HG03432 (cell line): ENCODE measurements at regions not wholly inside any gene's neighbourhood (a gene's known extent, or its start where the extent isn't known, plus 50 kb on each side); places are given as distances from the start of the nearest gene placed in this dataset.
A peak's percentile ranks its signal among the peaks of the same experiment; 100 is the strongest.
"Not testable (repeated sequence)": the region's sequence is repeated elsewhere in the genome, so short reads cannot be mapped to it uniquely, and the experiment has no call there.

Experiments
- ATAC-seq: cut with Tn5 transposase; IDR thresholded peaks from one replicate; pipeline ENCODE4 v1.9.1; 2021; ENCODE audit warnings: mild to moderate bottlenecking, moderate library complexity; ENCODE audit not compliant: unreplicated experiment

- no peak for ATAC-seq
Measured at GRCh38 chr2:163970058-163970813, 234.4 kb upstream of the FIGN start.

- ATAC-seq: not testable (repeated sequence)
Measured at GRCh38 chr2:163964278-163964677, 228.5 kb upstream of the FIGN start.

GRCh38 chr2:163953390-163953907 lies 217.6 kb upstream of the FIGN start:
- no peak for ATAC-seq

GRCh38 chr2:163951312-163951711 lies 215.5 kb upstream of the FIGN start:
- no peak for ATAC-seq

GRCh38 chr2:163949693-163950092 lies 213.9 kb upstream of the FIGN start:
- no peak for ATAC-seq

- no peak for ATAC-seq
Measured at GRCh38 chr2:163944347-163944737, 208.5 kb upstream of the FIGN start.

GRCh38 chr2:163943403-163944346 lies 207.9 kb upstream of the FIGN start:
- no peak for ATAC-seq

GRCh38 chr2:163934131-163934530 lies 198.3 kb upstream of the FIGN start:
- no peak for ATAC-seq

GRCh38 chr2:163919717-163920116 lies 183.9 kb upstream of the FIGN start:
- no peak for ATAC-seq

- ATAC-seq: not testable (repeated sequence)
Measured at GRCh38 chr2:163914486-163914885, 178.7 kb upstream of the FIGN start.

- ATAC-seq: not testable (repeated sequence)
Measured at GRCh38 chr2:163913532-163913944, 177.7 kb upstream of the FIGN start.

- no peak for ATAC-seq
Measured at GRCh38 chr2:163909411-163910080, 173.7 kb upstream of the FIGN start.

- ATAC-seq: no peak
Measured at GRCh38 chr2:163906410-163906809, 170.6 kb upstream of the FIGN start.

- ATAC-seq: no peak
Measured at GRCh38 chr2:163897799-163898198, 162.0 kb upstream of the FIGN start.

- ATAC-seq: not testable (repeated sequence)
Measured at GRCh38 chr2:163893444-163893843, 157.6 kb upstream of the FIGN start.

GRCh38 chr2:163888591-163888990 lies 152.8 kb upstream of the FIGN start:
- ATAC-seq: no peak

GRCh38 chr2:163887182-163887581 lies 151.4 kb upstream of the FIGN start:
- ATAC-seq: no peak

- ATAC-seq: no peak
Measured at GRCh38 chr2:163884416-163884815, 148.6 kb upstream of the FIGN start.

- ATAC-seq: peak; percentile 79
Measured at GRCh38 chr2:163878718-163879117, 142.9 kb upstream of the FIGN start.

GRCh38 chr2:163877316-163877715 lies 141.5 kb upstream of the FIGN start:
- no peak for ATAC-seq

- no peak for ATAC-seq
Measured at GRCh38 chr2:163863073-163863472, 127.3 kb upstream of the FIGN start.
